ENCODE measurements at regions not wholly inside any gene's neighbourhood (a gene's known extent, or its start where the extent isn't known, plus 50 kb on each side); places are given as distances from the start of the nearest gene placed in this dataset.

GRCh38 chr4:14441561-14441960, 560.7 kb upstream of the CPEB2 start:
- TF ChIP-seq POLR2AphosphoS5 (IDR thresholded peaks at IDR 0.05; ENCODE audit: low read depth, low read length) (no peak), YY1 (IDR thresholded peaks at IDR 0.05; ENCODE audit: low read depth) (no peak), FOXM1 (IDR thresholded peaks at IDR 0.05; ENCODE audit: low read depth) (no peak), REST (IDR thresholded peaks at IDR 0.05; ENCODE audit: low read depth, low read length) (no peak), RCOR1 (IDR thresholded peaks at IDR 0.05; ENCODE audit: low read length) (no peak), TEAD4 (IDR thresholded peaks at IDR 0.05; ENCODE audit: borderline replicate concordance, insufficient read depth) (no peak), TAF1 (IDR thresholded peaks at IDR 0.05; ENCODE audit: borderline replicate concordance, low read depth, low read length) (no peak), RFX5 (IDR thresholded peaks at IDR 0.05; ENCODE audit: low read length) (no peak)
- Histone ChIP-seq H3K79me2 (ENCODE audit: insufficient read depth) (no peaks in the 10 kb centered on the region), H3K27me3 (ENCODE audit: insufficient read depth) (no peaks in the 10 kb centered on the region; the same call in 1 of the 2 replicates), H3K4me1 (ENCODE audit: control insufficient read depth in 1 of 2, insufficient read depth in 2 of 2, low read depth in 1 of 2, low read length in 1 of 2) (no peaks in the 10 kb centered on the region; a peak in 1 of 4 replicates), H4K20me1 (ENCODE audit: insufficient read depth) (no peaks in the 10 kb centered on the region), H3K9ac (no peak overlapping the region), H3K4me3 (ENCODE audit: low read depth in 2 of 2, low read length in 1 of 2) (no peak overlapping the region), H3K9me2 (no peaks in the 10 kb centered on the region), H2AFZ (ENCODE audit: low read depth) (no peak overlapping the region), H3F3A (replicated peaks; ENCODE audit: insufficient read depth) (no peaks in the 10 kb centered on the region), H3K9me3 (no peaks in the 10 kb centered on the region), H3K36me3 (replicated peaks in 1 of 2; ENCODE audit: control insufficient read depth in 1 of 2, insufficient read depth in 2 of 2, low read length in 1 of 2) (no peaks in the 10 kb centered on the region), H3K4me2 (no peak overlapping the region), H3K27ac (ENCODE audit: low read depth in 2 of 2, low read length in 1 of 2) (no peak overlapping the region)
- WGBS (ENCODE audit: low lambda C conversion rate), result 42% methylated on average over 3 of the region's 3 CpGs
- no peak for DNase-seq
- POLR2A ChIA-PET, result no interaction called here
- CTCF ChIA-PET, result no interaction called here

- Histone ChIP-seq H3K4me1 (ENCODE audit: control insufficient read depth in 1 of 2, insufficient read depth in 2 of 2, low read depth in 1 of 2, low read length in 1 of 2) (no peaks in the 10 kb centered on the region; a peak in 1 of 4 replicates), H3K27me3 (ENCODE audit: insufficient read depth) (no peaks in the 10 kb centered on the region), H3K4me3 (ENCODE audit: low read depth in 2 of 2, low read length in 1 of 2) (no peak overlapping the region), H2AFZ (ENCODE audit: low read depth) (no peak overlapping the region), H4K20me1 (ENCODE audit: insufficient read depth) (no peaks in the 10 kb centered on the region), H3K27ac (ENCODE audit: low read depth in 2 of 2, low read length in 1 of 2) (no peak overlapping the region), H3K9me2 (no peaks in the 10 kb centered on the region), H3K4me2 (no peak overlapping the region), H3K9ac (no peak overlapping the region), H3K36me3 (replicated peaks in 1 of 2; ENCODE audit: control insufficient read depth in 1 of 2, insufficient read depth in 2 of 2, low read length in 1 of 2) (no peaks in the 10 kb centered on the region), H3K9me3 (no peaks in the 10 kb centered on the region), H3F3A (replicated peaks; ENCODE audit: insufficient read depth) (no peaks in the 10 kb centered on the region), H3K79me2 (ENCODE audit: insufficient read depth) (no peaks in the 10 kb centered on the region)
- ChIA-PET POLR2A (no interaction called here), CTCF (interaction anchor here (1.2 kb wide), 1 partner anchor 27 kb away, joined by 3 read pairs; no protein-coding TSS in a partner anchor)
- 36% methylated on average over 2 of the region's 2 CpGs for WGBS (ENCODE audit: low lambda C conversion rate)
- DNase-seq, result no peak
- TF ChIP-seq RXRA (IDR thresholded peaks at IDR 0.05; ENCODE audit: borderline replicate concordance, low read depth) (no peak), CTCF (IDR thresholded peaks at IDR 0.05) (no peak), YY1 (IDR thresholded peaks at IDR 0.05; ENCODE audit: low read depth) (no peak), RFX5 (IDR thresholded peaks at IDR 0.05; ENCODE audit: low read length) (no peak), TCF12 (IDR thresholded peaks at IDR 0.05) (no peak), SMC3 (IDR thresholded peaks at IDR 0.05; ENCODE audit: low read depth, low read length) (no peak), USF2 (IDR thresholded peaks at IDR 0.05; ENCODE audit: borderline replicate concordance, low read depth, low read length) (no peak), GABPA (IDR thresholded peaks at IDR 0.05; ENCODE audit: low read depth) (no peak), REST (IDR thresholded peaks at IDR 0.05; ENCODE audit: low read depth, low read length) (no peak), ZBTB33 (IDR thresholded peaks at IDR 0.05; ENCODE audit: borderline replicate concordance, low read depth) (no peak), FOXM1 (IDR thresholded peaks at IDR 0.05; ENCODE audit: low read depth) (no peak)
Measured at GRCh38 chr4:14445882-14446281, 556.4 kb upstream of the CPEB2 start.

Measured in SK-N-SH (cell line).